ENCODE measurements at regions not wholly inside any gene's neighbourhood (a gene's known extent, or its start where the extent isn't known, plus 50 kb on each side); places are given as distances from the start of the nearest gene placed in this dataset.

DNA sequence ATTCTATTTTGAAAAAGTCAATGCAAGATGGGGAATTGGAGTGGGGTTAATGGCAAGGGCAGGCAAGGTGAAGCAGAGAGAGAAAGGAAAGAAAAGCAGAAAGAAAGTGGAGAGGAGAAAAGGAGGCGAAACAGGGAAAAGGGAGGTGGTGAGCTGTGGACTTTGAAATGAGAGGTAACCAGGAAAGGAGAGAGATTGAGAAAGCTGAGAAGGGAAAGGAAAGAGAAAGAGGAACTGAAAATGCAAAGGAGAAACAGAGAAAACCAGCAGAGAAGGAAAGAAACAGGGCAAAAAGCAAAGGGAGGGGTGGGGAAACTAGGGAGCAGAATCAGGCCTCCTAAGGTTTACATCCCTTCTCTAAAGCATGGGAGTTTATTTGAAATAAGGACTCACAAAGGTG lies 72.5 kb upstream of the TPK1 start:
- no peaks in the 10 kb centered on the region for H3K9me3 ChIP-seq (ENCODE audit: low read length)
- H3K79me2 ChIP-seq (replicated peaks; ENCODE audit: insufficient read depth, low read length): no peaks in the 10 kb centered on the region
- no peak overlapping the region for H3K4me3 ChIP-seq (ENCODE audit: low read length)
- H3K4me2 ChIP-seq (ENCODE audit: low read length): no peak overlapping the region
- no peaks in the 10 kb centered on the region for H3K9me2 ChIP-seq (ENCODE audit: insufficient read depth, low read length)
- H4K20me1 ChIP-seq (ENCODE audit: insufficient read depth): no peaks in the 10 kb centered on the region
- H3K27me3 ChIP-seq (ENCODE audit: insufficient read depth, low read depth, low read length): no peaks in the 10 kb centered on the region
- no peaks in the 10 kb centered on the region for H3K36me3 ChIP-seq (ENCODE audit: insufficient read depth, low read length)
- no peak overlapping the region for H3K9ac ChIP-seq (ENCODE audit: low read length)
- no peak for TF ChIP-seq POLR2AphosphoS5 (IDR thresholded peaks at IDR 0.05)
- no peak for TF ChIP-seq TAF1 (IDR thresholded peaks at IDR 0.05; ENCODE audit: low read depth)
- TF ChIP-seq, protein P1, sequence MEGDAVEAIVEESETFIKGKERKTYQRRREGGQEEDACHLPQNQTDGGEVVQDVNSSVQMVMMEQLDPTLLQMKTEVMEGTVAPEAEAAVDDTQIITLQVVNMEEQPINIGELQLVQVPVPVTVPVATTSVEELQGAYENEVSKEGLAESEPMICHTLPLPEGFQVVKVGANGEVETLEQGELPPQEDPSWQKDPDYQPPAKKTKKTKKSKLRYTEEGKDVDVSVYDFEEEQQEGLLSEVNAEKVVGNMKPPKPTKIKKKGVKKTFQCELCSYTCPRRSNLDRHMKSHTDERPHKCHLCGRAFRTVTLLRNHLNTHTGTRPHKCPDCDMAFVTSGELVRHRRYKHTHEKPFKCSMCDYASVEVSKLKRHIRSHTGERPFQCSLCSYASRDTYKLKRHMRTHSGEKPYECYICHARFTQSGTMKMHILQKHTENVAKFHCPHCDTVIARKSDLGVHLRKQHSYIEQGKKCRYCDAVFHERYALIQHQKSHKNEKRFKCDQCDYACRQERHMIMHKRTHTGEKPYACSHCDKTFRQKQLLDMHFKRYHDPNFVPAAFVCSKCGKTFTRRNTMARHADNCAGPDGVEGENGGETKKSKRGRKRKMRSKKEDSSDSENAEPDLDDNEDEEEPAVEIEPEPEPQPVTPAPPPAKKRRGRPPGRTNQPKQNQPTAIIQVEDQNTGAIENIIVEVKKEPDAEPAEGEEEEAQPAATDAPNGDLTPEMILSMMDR (IDR thresholded peaks at IDR 0.05; ENCODE audit: poor library complexity, severe bottlenecking): no peak
- TF ChIP-seq, protein P2, sequence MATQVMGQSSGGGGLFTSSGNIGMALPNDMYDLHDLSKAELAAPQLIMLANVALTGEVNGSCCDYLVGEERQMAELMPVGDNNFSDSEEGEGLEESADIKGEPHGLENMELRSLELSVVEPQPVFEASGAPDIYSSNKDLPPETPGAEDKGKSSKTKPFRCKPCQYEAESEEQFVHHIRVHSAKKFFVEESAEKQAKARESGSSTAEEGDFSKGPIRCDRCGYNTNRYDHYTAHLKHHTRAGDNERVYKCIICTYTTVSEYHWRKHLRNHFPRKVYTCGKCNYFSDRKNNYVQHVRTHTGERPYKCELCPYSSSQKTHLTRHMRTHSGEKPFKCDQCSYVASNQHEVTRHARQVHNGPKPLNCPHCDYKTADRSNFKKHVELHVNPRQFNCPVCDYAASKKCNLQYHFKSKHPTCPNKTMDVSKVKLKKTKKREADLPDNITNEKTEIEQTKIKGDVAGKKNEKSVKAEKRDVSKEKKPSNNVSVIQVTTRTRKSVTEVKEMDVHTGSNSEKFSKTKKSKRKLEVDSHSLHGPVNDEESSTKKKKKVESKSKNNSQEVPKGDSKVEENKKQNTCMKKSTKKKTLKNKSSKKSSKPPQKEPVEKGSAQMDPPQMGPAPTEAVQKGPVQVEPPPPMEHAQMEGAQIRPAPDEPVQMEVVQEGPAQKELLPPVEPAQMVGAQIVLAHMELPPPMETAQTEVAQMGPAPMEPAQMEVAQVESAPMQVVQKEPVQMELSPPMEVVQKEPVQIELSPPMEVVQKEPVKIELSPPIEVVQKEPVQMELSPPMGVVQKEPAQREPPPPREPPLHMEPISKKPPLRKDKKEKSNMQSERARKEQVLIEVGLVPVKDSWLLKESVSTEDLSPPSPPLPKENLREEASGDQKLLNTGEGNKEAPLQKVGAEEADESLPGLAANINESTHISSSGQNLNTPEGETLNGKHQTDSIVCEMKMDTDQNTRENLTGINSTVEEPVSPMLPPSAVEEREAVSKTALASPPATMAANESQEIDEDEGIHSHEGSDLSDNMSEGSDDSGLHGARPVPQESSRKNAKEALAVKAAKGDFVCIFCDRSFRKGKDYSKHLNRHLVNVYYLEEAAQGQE (IDR thresholded peaks at IDR 0.05; ENCODE audit: borderline replicate concordance): no peak
- no peak for TF ChIP-seq MXI1 (conservative IDR thresholded peaks at IDR 0.05; ENCODE audit: poor library complexity, severe bottlenecking)
- no peak for TF ChIP-seq SMC3 (conservative IDR thresholded peaks at IDR 0.05; ENCODE audit: poor library complexity)
- TF ChIP-seq EZH2 (IDR thresholded peaks at IDR 0.05; ENCODE audit: borderline replicate concordance, insufficient read depth, low read length, poor library complexity, severe bottlenecking): no peak
- no peak for TF ChIP-seq EP300 (conservative IDR thresholded peaks at IDR 0.05; ENCODE audit: poor library complexity, severe bottlenecking)
- TF ChIP-seq RAD21 (conservative IDR thresholded peaks at IDR 0.05): no peak
- no peak overlapping the region for H3K27ac ChIP-seq (ENCODE audit: low read length)
- H2AFZ ChIP-seq (ENCODE audit: low read depth, low read length): no peak overlapping the region
- H3F3A ChIP-seq (ENCODE audit: insufficient read depth, low read length, poor library complexity, severe bottlenecking): no peaks in the 10 kb centered on the region

DNA sequence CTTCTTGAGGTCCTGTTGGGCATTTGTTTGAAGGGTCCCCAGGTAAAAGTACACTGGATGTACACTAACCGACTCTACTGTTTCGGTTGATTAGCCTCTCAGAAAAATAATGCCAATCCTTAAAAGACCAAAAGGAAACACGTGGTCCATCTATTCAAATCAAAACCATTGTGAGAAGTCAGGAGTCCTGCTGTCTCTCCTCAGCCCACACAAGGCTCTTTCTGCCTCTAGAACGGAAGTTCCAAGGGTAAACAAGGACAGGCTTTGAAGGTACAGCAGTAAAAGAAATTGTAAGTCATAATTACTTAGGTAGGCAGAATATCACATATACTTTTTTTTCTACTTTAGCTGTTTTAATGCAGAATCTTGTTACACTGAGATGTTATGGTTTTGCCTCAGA lies 71.7 kb upstream of the TPK1 start:
- Histone ChIP-seq H3K27ac (ENCODE audit: low read length) (no peak overlapping the region), H3K27me3 (ENCODE audit: insufficient read depth, low read depth, low read length) (no peaks in the 10 kb centered on the region), H3K36me3 (ENCODE audit: insufficient read depth, low read length) (no peaks in the 10 kb centered on the region), H3F3A (ENCODE audit: insufficient read depth, low read length, poor library complexity, severe bottlenecking) (no peaks in the 10 kb centered on the region), H3K4me2 (ENCODE audit: low read length) (no peak overlapping the region), H3K9ac (ENCODE audit: low read length) (no peak overlapping the region), H3K9me3 (ENCODE audit: low read length) (no peaks in the 10 kb centered on the region), H4K20me1 (ENCODE audit: insufficient read depth) (no peaks in the 10 kb centered on the region), H3K9me2 (ENCODE audit: insufficient read depth, low read length) (no peaks in the 10 kb centered on the region), H3K79me2 (replicated peaks; ENCODE audit: insufficient read depth, low read length) (no peaks in the 10 kb centered on the region), H2AFZ (ENCODE audit: low read depth, low read length) (no peak overlapping the region), H3K4me3 (ENCODE audit: low read length) (no peak overlapping the region)
- TF ChIP-seq, protein P1 (IDR thresholded peaks at IDR 0.05; ENCODE audit: poor library complexity, severe bottlenecking): no peak
- TF ChIP-seq POLR2AphosphoS5 (IDR thresholded peaks at IDR 0.05) (no peak), MXI1 (conservative IDR thresholded peaks at IDR 0.05; ENCODE audit: poor library complexity, severe bottlenecking) (no peak), RAD21 (conservative IDR thresholded peaks at IDR 0.05) (no peak)
- TF ChIP-seq, protein P2 (IDR thresholded peaks at IDR 0.05; ENCODE audit: borderline replicate concordance): no peak

Measured in neural cell (in vitro differentiated cells).